HepG2 (cell line): ENCODE measurements at regions not wholly inside any gene's neighbourhood (a gene's known extent, or its start where the extent isn't known, plus 50 kb on each side); places are given as distances from the start of the nearest gene placed in this dataset.

Experiments
- CTCF ChIP-seq: sonication (generic); formaldehyde crosslinking; IDR thresholded peaks from 2 replicates; pipeline ENCODE4 v1.5.0; 2020; ENCODE audit warnings: mild to moderate bottlenecking, missing genetic modification reagents, moderate library complexity
- GABPA ChIP-seq, 2 experiments: IDR thresholded peaks; 2 replicates each; pipeline ENCODE4 v1.6.1; 2011 to 2016; ENCODE audit warnings: low read depth in 2 of 2, low read length in 1 of 2, missing biosample characterization in 1 of 2, missing genetic modification characterization in 1 of 2
- HCFC1 ChIP-seq: fragments of 150-350 bp; IDR thresholded peaks from 2 replicates; pipeline ENCODE4 v1.6.1; 2014; ENCODE audit warnings: low read depth, low read length
- KMT2B ChIP-seq: IDR thresholded peaks from 2 replicates; pipeline ENCODE4 v1.6.1; 2016; ENCODE audit warnings: missing genetic modification reagents, missing compliant biosample characterization
- MXI1 ChIP-seq: IDR thresholded peaks from 3 replicates; pipeline ENCODE4 v1.6.1; 2012; ENCODE audit warnings: low read depth, low read length, inconsistent platforms, borderline replicate concordance

DNA sequence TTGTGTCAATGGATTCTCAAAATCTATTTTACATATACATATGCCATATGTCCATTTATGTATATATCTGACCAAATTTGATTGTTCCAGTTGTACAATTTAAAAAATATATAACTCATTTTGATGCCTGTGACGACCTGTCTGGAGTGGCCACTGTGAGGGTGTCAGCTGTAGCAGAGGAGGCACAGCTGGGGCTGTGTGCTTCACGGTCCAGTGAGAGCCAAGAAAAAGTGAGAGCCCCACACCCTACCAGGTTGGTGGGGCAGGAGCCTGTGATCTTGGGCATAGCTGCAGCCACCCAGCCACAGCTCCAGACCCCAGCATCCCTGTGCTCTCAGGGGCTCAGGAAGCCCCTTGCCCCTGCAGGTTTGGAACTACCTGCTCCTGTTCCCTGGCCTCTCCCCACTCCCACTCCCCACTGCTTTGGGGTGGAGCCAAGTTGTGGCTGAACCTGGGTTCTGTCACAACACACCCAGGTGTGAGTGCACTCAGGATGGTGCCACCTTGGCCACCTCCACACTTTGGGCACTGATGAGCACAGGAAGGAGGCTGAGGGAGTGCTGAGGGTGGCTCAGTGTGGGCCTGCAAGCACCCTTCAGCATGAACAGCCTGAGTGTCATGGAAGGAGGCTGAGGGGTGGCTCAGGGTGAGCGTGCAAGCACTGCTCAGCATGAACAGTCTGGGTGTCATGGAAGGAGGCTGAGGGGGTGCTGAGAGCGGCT is 161.1 kb upstream of the ROBO1 start:
- TF ChIP-seq HCFC1, result no peak
- no peak for TF ChIP-seq GABPA (IDR thresholded peaks at IDR 0.05; ENCODE audit: low read depth, low read length)
- TF ChIP-seq GABPA (CRISPR knock-in tag; IDR thresholded peaks at IDR 0.05; ENCODE audit: low read depth), result no peak
- no peak for TF ChIP-seq CTCF (CRISPR knock-in tag)
- TF ChIP-seq MXI1, result no peak
- TF ChIP-seq KMT2B (CRISPR knock-in tag), result no peak
